HG02943 (cell line): ENCODE measurements at regions not wholly inside any gene's neighbourhood (a gene's known extent, or its start where the extent isn't known, plus 50 kb on each side); places are given as distances from the start of the nearest gene placed in this dataset.
"Not testable (repeated sequence)": the region's sequence is repeated elsewhere in the genome, so short reads cannot be mapped to it uniquely, and the experiment has no call there.

ENCODE experiments used
- ATAC-seq: cut with Tn5 transposase; IDR thresholded peaks from one replicate; pipeline ENCODE4 v1.9.1; 2021; ENCODE audit warnings: mild to moderate bottlenecking, low read depth, moderate library complexity; ENCODE audit not compliant: unreplicated experiment

DNA sequence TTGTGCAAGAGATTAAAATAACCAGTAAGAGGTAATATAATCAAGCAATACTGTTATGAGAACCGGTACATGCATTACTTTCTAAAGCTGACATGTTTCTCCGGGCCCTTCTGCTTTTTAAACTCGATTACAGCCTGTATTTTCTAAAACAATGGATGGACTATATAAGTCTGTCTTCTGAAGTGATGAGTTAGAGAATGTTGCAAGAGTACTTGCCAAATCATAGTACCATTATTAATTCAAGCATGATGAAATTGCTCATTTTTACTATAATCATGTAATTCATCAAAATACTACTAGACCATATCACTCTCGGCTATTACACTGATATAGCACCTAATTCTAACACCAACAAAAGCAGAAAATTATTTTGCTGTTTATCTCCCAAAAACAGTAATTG is 1240.3 kb upstream of the ACVR2A start:
- ATAC-seq, result no peak

DNA sequence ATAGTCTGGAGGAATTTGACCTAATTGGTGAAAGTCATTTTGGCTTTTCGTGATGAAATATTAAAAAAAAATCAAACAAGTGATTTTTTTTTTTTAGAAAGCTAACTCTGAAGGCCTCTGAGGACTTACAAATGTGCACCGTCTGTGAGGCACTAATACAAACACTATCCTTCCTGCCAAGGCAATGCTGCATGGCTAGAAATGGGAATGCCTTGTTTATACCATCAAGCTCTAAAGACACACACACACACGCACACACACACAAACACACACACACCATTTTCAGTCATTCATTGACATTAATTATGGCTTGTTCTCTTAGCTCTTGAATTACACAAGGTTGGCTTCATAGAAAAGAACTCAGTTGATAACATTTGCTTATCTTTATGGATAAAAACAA is 1242.0 kb upstream of the ACVR2A start:
- ATAC-seq, result no peak

- no peak for ATAC-seq
Measured at GRCh38 chr2:146602383-146602782, 1242.4 kb upstream of the ACVR2A start.

DNA sequence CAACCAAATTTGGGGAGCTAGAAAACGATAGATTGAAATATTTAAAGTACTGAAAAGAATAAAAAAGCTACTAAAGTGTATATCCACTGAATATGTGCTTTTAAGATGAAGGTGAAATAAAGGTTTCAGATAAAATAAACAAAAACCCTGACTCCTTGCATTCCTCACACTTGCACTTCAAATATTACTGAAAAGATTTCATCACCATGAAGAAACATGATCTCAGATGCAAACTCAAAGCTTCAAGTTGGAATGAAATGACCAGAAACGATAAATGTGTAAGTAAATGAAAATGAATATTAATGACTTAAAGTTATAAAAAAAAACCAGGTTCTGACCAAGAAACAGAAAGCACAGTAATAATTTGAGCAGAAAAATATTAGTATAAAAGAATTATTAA is 1246.0 kb upstream of the ACVR2A start:
- ATAC-seq, result no peak

- ATAC-seq, result no peak
Measured at GRCh38 chr2:146597291-146597690, 1247.5 kb upstream of the ACVR2A start.

DNA sequence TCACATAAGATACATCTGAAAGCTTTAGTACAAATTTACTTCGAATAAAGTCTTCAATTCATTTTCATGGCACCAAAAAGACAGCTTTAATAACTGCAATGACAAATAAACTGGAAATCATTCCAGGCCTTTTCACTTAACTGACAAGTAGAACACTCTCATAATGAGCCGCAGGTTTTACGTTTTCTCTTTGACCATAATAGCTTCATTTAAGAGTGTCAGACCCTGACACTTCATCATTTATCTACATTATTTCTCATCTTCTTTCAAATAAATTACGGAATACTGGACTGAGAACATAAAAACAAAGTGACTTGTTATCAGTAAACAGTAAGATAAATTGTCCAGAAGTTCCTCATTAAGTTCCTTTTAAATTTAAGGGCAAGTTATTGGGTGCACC is 1252.9 kb upstream of the ACVR2A start:
- no peak for ATAC-seq

- no peak for ATAC-seq
Measured at GRCh38 chr2:146587291-146587713, 1257.5 kb upstream of the ACVR2A start.

DNA sequence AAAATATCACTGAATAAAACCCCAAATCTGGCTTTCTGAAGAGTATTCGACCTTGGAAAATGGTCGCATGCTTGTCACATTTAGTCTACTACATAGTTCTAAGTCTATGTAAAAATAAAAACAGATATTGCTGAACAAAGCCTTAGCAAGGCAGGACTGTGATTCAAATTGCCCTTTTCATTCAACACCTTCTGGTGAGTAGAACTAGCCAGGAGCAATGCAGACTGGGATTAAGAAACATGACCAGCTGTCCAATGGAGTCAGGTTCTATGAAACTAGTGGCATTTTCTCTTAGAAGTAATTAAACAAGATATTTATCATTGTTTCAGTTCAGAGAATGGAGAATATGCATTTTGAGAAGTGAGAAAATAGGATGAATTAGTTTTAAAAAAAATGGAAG is 1260.5 kb upstream of the ACVR2A start:
- ATAC-seq, result no peak

GRCh38 chr2:146579147-146579930 is 1265.5 kb upstream of the ACVR2A start:
- ATAC-seq, result no peak

- ATAC-seq, result no peak
Measured at GRCh38 chr2:146576339-146577111, 1268.3 kb upstream of the ACVR2A start.

GRCh38 chr2:146572598-146572997 is 1272.2 kb upstream of the ACVR2A start:
- ATAC-seq, result no peak

DNA sequence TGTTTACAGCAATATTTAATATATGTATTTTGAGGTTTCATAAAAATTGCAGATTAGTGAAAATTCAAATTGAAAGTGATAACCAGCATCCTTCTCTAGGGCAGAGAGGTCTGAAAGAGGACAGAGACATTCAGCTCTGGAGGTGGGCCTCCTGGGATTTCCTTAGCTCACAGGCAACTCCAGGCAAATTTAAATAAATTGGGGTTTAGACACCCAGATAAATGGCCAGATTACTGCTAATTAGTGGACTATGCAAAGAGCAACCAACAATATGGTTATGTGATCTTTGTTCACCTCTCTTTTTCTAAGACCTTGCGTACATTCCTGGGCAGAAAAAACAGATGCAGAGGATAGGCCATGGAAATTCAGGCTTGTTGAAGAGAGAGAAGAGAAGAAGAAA is 1282.8 kb upstream of the ACVR2A start:
- no peak for ATAC-seq

- ATAC-seq, result no peak
Measured at GRCh38 chr2:146547236-146547635, 1297.6 kb upstream of the ACVR2A start.

- ATAC-seq, result no peak
Measured at GRCh38 chr2:146544701-146545100, 1300.1 kb upstream of the ACVR2A start.

DNA sequence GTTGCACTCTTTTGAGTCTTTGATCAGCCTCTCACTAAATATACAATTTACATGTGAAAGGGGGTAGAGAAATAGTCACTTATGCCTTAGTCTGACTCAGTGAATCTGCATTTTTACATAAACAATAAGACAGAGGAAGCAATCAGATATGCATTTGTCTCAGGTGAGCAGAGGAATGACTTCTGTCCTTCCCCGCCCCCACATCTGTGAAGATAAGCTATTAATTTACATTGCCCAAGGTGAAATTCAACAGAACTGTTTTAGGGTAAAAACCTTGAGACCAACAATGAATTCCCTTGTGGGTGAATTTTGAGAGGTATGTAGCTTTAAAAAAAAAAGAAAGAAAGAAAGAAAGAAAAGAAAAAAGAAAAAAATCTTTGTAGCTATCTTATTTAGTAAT is 1302.9 kb upstream of the ACVR2A start:
- ATAC-seq, result no peak

DNA sequence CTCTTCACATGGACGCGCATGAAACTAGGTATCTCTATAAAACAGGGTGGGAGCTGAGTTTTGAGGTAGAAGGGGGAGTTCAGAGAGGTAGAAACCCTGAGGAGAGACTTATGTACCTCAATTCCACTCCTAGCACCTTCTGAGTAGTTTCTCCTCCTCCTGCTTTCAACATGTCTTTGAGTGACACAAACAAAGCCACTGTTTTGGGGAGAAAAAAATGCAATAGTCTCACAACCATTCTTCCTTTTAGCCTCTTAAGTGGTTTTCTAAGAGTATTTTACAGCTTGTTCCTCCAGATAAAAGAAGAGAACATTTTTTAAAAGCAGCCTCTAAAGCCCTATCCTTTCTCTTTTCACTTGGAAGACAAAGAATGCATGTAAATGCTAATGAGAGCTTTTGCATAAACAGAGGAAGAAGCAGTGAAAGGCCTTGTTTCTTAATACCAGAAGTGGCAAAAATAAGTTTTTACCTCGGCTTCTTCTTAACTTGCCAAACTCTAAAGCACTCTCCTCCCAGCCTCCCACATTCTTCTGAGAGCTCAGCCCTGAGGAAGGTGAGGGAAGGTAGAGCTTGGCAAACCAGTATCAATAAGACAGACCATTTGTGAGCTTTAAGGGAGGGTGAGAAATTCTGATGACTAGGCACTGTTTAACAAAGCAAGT is 1304.4 kb upstream of the ACVR2A start:
- ATAC-seq, result no peak

DNA sequence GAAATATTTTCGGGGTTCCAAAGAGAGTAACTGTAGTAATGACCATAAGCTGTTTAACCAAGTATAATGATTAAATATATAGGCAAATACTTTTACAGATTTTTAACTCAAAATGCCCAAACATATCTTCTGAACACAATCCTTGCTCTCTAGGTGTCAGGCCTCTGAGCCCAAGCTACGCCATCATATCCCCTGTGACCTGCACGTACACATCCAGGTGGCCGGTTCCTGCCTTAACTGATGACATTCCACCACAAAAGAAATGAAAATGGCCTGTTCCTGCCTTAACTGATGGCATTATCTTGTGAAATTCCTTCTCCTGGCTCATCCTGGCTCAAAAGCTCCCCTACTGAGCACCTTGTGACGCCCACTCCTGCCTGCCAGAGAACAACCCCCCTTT is 1305.1 kb upstream of the ACVR2A start:
- ATAC-seq, result not testable (repeated sequence)

DNA sequence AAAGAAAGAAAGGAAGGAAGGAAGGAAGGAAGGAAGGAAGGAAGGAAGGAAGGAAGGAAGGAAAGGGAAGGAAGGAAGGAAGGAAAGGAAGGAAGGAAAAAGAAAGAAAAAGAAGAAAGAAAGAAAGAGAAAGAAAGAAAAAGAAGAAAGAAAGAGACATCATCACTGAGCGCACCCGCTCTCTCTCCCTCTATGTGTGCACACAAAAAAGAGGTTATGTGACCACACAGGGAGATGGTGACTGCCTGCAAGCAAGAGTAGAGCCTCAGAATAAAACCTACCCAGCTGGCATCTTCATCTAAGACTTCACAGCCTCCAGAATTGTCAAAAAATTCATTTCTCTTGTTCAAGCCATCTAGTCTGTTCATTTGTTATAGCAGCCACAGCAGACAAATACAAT is 1307.4 kb upstream of the ACVR2A start:
- no peak for ATAC-seq

DNA sequence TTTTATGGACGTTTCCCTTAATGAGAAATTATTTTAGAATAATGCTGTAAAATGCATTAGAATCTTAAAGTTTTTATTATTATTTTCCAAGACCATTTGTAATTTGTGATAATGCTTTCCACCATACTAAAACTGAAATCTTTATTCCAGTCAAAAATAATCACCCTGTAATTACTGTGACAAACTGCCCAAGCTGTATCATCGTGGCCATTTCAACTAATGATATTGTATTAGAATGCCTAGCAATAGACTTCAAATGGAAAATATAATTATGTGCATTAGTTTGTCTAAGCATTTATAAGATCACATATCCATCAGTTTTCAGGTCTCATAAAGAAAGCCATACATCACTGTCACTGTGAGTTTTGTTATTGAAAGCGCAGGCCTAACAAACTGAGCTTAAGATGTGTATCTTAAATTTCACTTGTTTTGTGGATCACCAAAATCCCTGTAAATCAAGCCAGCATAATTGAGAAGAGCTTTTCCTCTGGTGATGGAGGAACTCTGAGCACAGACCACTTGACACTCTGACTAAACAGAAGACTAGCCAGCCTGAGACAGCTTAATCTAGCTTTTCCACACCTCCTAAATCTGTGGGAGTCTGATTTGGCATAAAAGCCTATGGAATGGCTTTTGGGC is 1312.2 kb upstream of the ACVR2A start:
- no peak for ATAC-seq

GRCh38 chr2:146532009-146532408 is 1312.8 kb upstream of the ACVR2A start:
- ATAC-seq, result no peak

GRCh38 chr2:146530886-146531285 is 1313.9 kb upstream of the ACVR2A start:
- ATAC-seq, result no peak
